ENCODE measurements at regions not wholly inside any gene's neighbourhood (a gene's known extent, or its start where the extent isn't known, plus 50 kb on each side); places are given as distances from the start of the nearest gene placed in this dataset.

- no peak for TF ChIP-seq CTCF (IDR thresholded peaks at IDR 0.05)
- no peak overlapping the region for H3K27ac Mint-ChIP-seq
- H3K4me3 Mint-ChIP-seq: no peak overlapping the region
- no peaks in the 10 kb centered on the region for H3K36me3 Mint-ChIP-seq (ENCODE audit: low read depth)
- H3K4me1 Mint-ChIP-seq (ENCODE audit: low read depth): no peaks in the 10 kb centered on the region
- no peaks in the 10 kb centered on the region for H3K27me3 Mint-ChIP-seq (ENCODE audit: insufficient read depth)
- no peak for DNase-seq
- H3K9me3 Mint-ChIP-seq: peaks cover 56% of the 10 kb centered on the region
Measured at GRCh38 chr14:87542288-87542687, 450.7 kb downstream of the GALC start.

DNA sequence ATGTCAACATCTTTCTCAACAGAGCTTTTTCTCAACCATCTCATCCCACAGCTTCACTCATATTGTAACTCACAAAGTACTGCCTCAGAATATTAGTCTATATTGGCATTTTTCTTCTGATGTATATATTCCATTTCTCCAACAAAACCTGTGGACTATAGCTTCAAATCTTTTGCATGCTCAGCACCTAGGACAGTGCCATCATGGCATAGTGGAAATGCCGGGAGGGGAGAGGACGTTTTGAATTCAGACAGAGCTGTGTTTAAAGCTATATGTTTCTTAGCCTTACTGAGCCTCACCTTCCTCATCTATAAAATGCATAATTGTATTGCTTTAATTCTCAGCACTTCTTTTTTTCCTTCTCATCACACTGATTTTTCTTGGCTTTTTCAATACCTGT, 452.6 kb downstream of the GALC start:
- no peak overlapping the region for H3K4me3 Mint-ChIP-seq
- H3K27me3 Mint-ChIP-seq (ENCODE audit: insufficient read depth): no peaks in the 10 kb centered on the region
- H3K27ac Mint-ChIP-seq: no peak overlapping the region
- H3K4me1 Mint-ChIP-seq (ENCODE audit: low read depth): no peaks in the 10 kb centered on the region
- no peaks in the 10 kb centered on the region for H3K36me3 Mint-ChIP-seq (ENCODE audit: low read depth)
- peaks cover 64% of the 10 kb centered on the region for H3K9me3 Mint-ChIP-seq
- TF ChIP-seq CTCF (IDR thresholded peaks at IDR 0.05): no peak
- no peak for DNase-seq

GRCh38 chr14:87529081-87529480, 463.9 kb downstream of the GALC start:
- Mint-ChIP-seq H3K9me3 (peaks cover 42% of the 10 kb centered on the region), H3K36me3 (ENCODE audit: low read depth) (peaks cover 8% of the 10 kb centered on the region; the same call in 1 of the 2 replicates), H3K27ac (no peak overlapping the region), H3K27me3 (ENCODE audit: insufficient read depth) (no peaks in the 10 kb centered on the region), H3K4me1 (ENCODE audit: low read depth) (no peaks in the 10 kb centered on the region), H3K4me3 (no peak overlapping the region)
- no peak for TF ChIP-seq CTCF (IDR thresholded peaks at IDR 0.05)
- no peak for DNase-seq

DNA sequence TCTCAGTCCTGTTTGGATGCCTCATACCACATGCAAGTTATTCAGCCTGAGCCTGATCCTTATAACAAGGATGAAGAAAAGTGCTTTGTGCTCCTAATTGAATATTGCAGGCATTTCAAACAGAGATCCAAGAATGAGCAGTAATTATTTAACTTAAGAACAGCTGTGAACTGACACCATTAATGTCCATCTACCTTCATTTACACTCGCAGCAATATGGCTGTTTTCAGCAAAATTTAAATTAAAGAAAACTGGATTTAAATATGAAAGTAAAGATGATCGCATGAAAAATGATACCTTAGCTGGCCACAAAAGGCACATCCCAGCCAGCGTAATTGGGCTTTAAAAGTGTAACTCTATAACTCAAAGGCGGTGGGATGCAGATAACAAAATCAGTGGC, 466.3 kb downstream of the GALC start:
- Mint-ChIP-seq H3K36me3 (ENCODE audit: low read depth) (peaks cover 13% of the 10 kb centered on the region), H3K27ac (no peak overlapping the region), H3K27me3 (ENCODE audit: insufficient read depth) (no peaks in the 10 kb centered on the region), H3K9me3 (peaks cover 49% of the 10 kb centered on the region), H3K4me1 (ENCODE audit: low read depth) (no peaks in the 10 kb centered on the region), H3K4me3 (no peak overlapping the region)
- TF ChIP-seq CTCF (IDR thresholded peaks at IDR 0.05): no peak
- DNase-seq: no peak

GRCh38 chr14:87524011-87524410, 469.0 kb downstream of the GALC start:
- no peaks in the 10 kb centered on the region for H3K27me3 Mint-ChIP-seq (ENCODE audit: insufficient read depth)
- no peak overlapping the region for H3K27ac Mint-ChIP-seq

More at GRCh38 chr14:87524011-87524410, 469.0 kb downstream of the GALC start:
- no peak for TF ChIP-seq CTCF (IDR thresholded peaks at IDR 0.05)
- H3K9me3 Mint-ChIP-seq: peaks cover 22% of the 10 kb centered on the region
- no peak for DNase-seq
- no peak overlapping the region for H3K4me3 Mint-ChIP-seq
- H3K36me3 Mint-ChIP-seq (ENCODE audit: low read depth): peaks cover 11% of the 10 kb centered on the region
- no peaks in the 10 kb centered on the region for H3K4me1 Mint-ChIP-seq (ENCODE audit: low read depth)
